GM23338 (cell line): ENCODE measurements at regions not wholly inside any gene's neighbourhood (a gene's known extent, or its start where the extent isn't known, plus 50 kb on each side); places are given as distances from the start of the nearest gene placed in this dataset.

ENCODE experiments used
- ATAC-seq: fragments of 200-7000 bp; cut with Tn5 transposase; 3 replicates; pipeline ENCODE4 v1.9.1; 2020
- DNase-seq: peaks from one replicate; pipeline ENCODE4 v3.0.0-alpha.2; 2015; ENCODE audit warnings: low spot score
- H2AFZ ChIP-seq: fragments of 200-600 bp; sonication (generic); 2 replicates; pipeline ENCODE4 v1.8.0; 2016; ENCODE audit warnings: antibody characterized with exemption, mild to moderate bottlenecking, moderate library complexity
- H3F3A ChIP-seq: fragments of 200-600 bp; sonication (generic); replicated peaks from 2 replicates; pipeline ENCODE4 v1.8.0; 2017; ENCODE audit warnings: antibody characterized with exemption, mixed run types, low read depth
- H3K27ac ChIP-seq: fragments of 200-600 bp; sonication (generic); 2 replicates; pipeline ENCODE4 v1.6.1; 2016; ENCODE audit warnings: low read depth
- H3K27me3 ChIP-seq: fragments of 200-600 bp; sonication (generic); 2 replicates; pipeline ENCODE4 v1.8.0; 2016; ENCODE audit warnings: mild to moderate bottlenecking, mixed run types, moderate library complexity; ENCODE audit not compliant: insufficient read depth
- H3K36me3 ChIP-seq: fragments of 200-600 bp; sonication (generic); 2 replicates; pipeline ENCODE4 v1.8.0; 2016; ENCODE audit warnings: mild to moderate bottlenecking; ENCODE audit not compliant: insufficient read depth
- H3K4me1 ChIP-seq: fragments of 200-600 bp; sonication (generic); 2 replicates; pipeline ENCODE4 v1.8.0; 2016; ENCODE audit warnings: mild to moderate bottlenecking, moderate library complexity; ENCODE audit not compliant: insufficient read depth
- H3K4me2 ChIP-seq: fragments of 200-600 bp; sonication (generic); 2 replicates; pipeline ENCODE4 v1.7.1; 2017; ENCODE audit warnings: mixed run types
- H3K4me3 ChIP-seq: fragments of 200-600 bp; sonication (generic); 2 replicates; pipeline ENCODE4 v1.6.1; 2016; ENCODE audit warnings: mixed run types
- H3K79me2 ChIP-seq: fragments of 200-600 bp; sonication (generic); replicated peaks from 2 replicates; pipeline ENCODE4 v1.8.0; 2017; ENCODE audit warnings: mild to moderate bottlenecking; ENCODE audit not compliant: insufficient read depth
- H3K9me2 ChIP-seq: fragments of 200-600 bp; sonication (generic); 2 replicates; pipeline ENCODE4 v1.8.0; 2017; ENCODE audit not compliant: insufficient read depth
- H4K20me1 ChIP-seq: fragments of 200-600 bp; sonication (generic); replicated peaks from 2 replicates; pipeline ENCODE4 v1.8.0; 2017; ENCODE audit warnings: mild to moderate bottlenecking; ENCODE audit not compliant: insufficient read depth
- H3K27ac Mint-ChIP-seq: 2 replicates; pipeline ENCODE4 v1.8.0; 2020; ENCODE audit warnings: inconsistent platforms, mild to moderate bottlenecking, moderate library complexity, mixed read lengths
- H3K27me3 Mint-ChIP-seq: 3 replicates; pipeline ENCODE4 v1.8.0; 2022; ENCODE audit warnings: low read depth, mild to moderate bottlenecking, moderate library complexity, mixed read lengths, inconsistent platforms; ENCODE audit not compliant: insufficient read depth, poor library complexity
- H3K36me3 Mint-ChIP-seq: 3 replicates; pipeline ENCODE4 v1.8.0; 2021; ENCODE audit warnings: low read depth, mild to moderate bottlenecking, inconsistent platforms, moderate library complexity, mixed read lengths
- H3K4me1 Mint-ChIP-seq: 3 replicates; pipeline ENCODE4 v1.8.0; 2020; ENCODE audit warnings: mild to moderate bottlenecking, inconsistent platforms, mixed read lengths
- H3K4me3 Mint-ChIP-seq: 3 replicates; pipeline ENCODE4 v1.8.0; 2021; ENCODE audit warnings: moderate library complexity, mild to moderate bottlenecking, inconsistent platforms, mixed read lengths
- H3K9me3 Mint-ChIP-seq: 3 replicates; pipeline ENCODE4 v1.8.0; 2020; ENCODE audit warnings: moderate library complexity, mild to moderate bottlenecking, inconsistent platforms, mixed read lengths
- ETS1 ChIP-seq: IDR thresholded peaks from 2 replicates; pipeline ENCODE4 v1.6.1; 2016; ENCODE audit warnings: antibody characterized with exemption
- EZH2 ChIP-seq: fragments of 200-600 bp; sonication (generic); IDR thresholded peaks from one replicate; pipeline ENCODE4 v1.8.0; 2017; ENCODE audit warnings: antibody characterized with exemption, mild to moderate bottlenecking, low read depth; ENCODE audit not compliant: unreplicated experiment
- EZH2phosphoT487 ChIP-seq: fragments of 200-600 bp; sonication (generic); IDR thresholded peaks from one replicate; pipeline ENCODE4 v1.8.1; 2018; ENCODE audit warnings: antibody characterized with exemption; ENCODE audit not compliant: unreplicated experiment
- JUNB ChIP-seq: IDR thresholded peaks from one replicate; pipeline ENCODE4 v1.6.1; 2016; ENCODE audit warnings: antibody characterized with exemption; ENCODE audit not compliant: unreplicated experiment
- POLR2AphosphoS5 ChIP-seq: IDR thresholded peaks from 2 replicates; pipeline ENCODE4 v1.6.1; 2016; ENCODE audit warnings: antibody characterized with exemption, low read depth
- REST ChIP-seq: IDR thresholded peaks from one replicate; pipeline ENCODE4 v1.6.1; 2018; ENCODE audit warnings: antibody characterized with exemption; ENCODE audit not compliant: unreplicated experiment
- ZNF114 ChIP-seq: fragments of 250-450 bp; sonication (Bioruptor Pico); IDR thresholded peaks from 2 replicates; pipeline ENCODE4 v1.5.0; 2020; ENCODE audit warnings: mild to moderate bottlenecking, moderate library complexity
- ZNF462 ChIP-seq: fragments of 250-450 bp; sonication (Bioruptor Pico); IDR thresholded peaks from 2 replicates; pipeline ENCODE4 v1.5.0; 2020; ENCODE audit warnings: mild to moderate bottlenecking, moderate library complexity

- TF ChIP-seq REST: no peak
- no peak for TF ChIP-seq EZH2
- TF ChIP-seq ZNF114: no peak
- no peak for TF ChIP-seq EZH2phosphoT487
Measured at GRCh38 chr13:50299546-50300249, 284.5 kb downstream of the KCNRG start (continued).

GRCh38 chr13:50303963-50304721 is 288.9 kb downstream of the KCNRG start:
- no peak overlapping the region for H3K4me3 ChIP-seq
- Mint-ChIP-seq H3K27ac (no peak overlapping the region), H3K4me3 (no peak overlapping the region), H3K27me3 (no peaks in the 10 kb centered on the region), H3K4me1 (no peaks in the 10 kb centered on the region), H3K9me3 (peaks cover 3% of the 10 kb centered on the region; the same call in 2 of the 3 replicates), H3K36me3 (peaks cover 3% of the 10 kb centered on the region; the same call in 2 of the 3 replicates)
- no peak overlapping the region for H3K4me2 ChIP-seq
- no peak for ATAC-seq
- H2AFZ ChIP-seq: no peak overlapping the region
- no peak for DNase-seq
- no peaks in the 10 kb centered on the region for H3K4me1 ChIP-seq
- H3K36me3 ChIP-seq: no peaks in the 10 kb centered on the region
- H3K27me3 ChIP-seq: no peaks in the 10 kb centered on the region
- no peaks in the 10 kb centered on the region for H3F3A ChIP-seq
- peaks cover 6% of the 10 kb centered on the region; the same call in 1 of the 2 replicates for H3K9me2 ChIP-seq
- no peaks in the 10 kb centered on the region; the same call in 1 of the 2 replicates for H4K20me1 ChIP-seq
- no peaks in the 10 kb centered on the region for H3K79me2 ChIP-seq
- H3K27ac ChIP-seq: no peak overlapping the region
- TF ChIP-seq POLR2AphosphoS5: no peak
- no peak for TF ChIP-seq REST
- no peak for TF ChIP-seq EZH2phosphoT487
- no peak for TF ChIP-seq EZH2
- no peak for TF ChIP-seq JUNB
- TF ChIP-seq ZNF462 (CRISPR knock-in tag): no peak
- no peak for TF ChIP-seq ETS1
